ENCODE measurements at regions not wholly inside any gene's neighbourhood (a gene's known extent, or its start where the extent isn't known, plus 50 kb on each side); places are given as distances from the start of the nearest gene placed in this dataset.

DNA sequence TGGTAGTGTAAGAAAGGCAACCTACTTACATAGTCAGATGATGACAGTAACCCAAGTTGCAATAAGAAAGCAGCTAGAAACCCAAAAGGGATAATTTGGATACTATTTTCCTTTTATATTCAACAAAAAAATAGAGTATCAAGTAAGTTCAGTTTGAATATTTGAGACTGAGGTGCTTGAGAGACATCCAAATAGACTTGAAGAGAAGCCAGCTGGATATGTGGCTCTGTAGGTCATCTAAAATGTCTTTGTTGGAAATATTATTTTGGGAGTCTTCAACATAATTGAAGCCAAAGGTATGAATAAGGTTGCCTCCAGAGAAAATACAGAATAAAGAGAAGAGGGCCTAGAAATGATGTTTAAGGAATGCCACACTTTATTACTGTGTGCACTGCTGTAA is 438.2 kb upstream of the DIAPH2 start:
- DNase-seq = no peak
